ENCODE measurements at regions not wholly inside any gene's neighbourhood (a gene's known extent, or its start where the extent isn't known, plus 50 kb on each side); places are given as distances from the start of the nearest gene placed in this dataset.

DNA sequence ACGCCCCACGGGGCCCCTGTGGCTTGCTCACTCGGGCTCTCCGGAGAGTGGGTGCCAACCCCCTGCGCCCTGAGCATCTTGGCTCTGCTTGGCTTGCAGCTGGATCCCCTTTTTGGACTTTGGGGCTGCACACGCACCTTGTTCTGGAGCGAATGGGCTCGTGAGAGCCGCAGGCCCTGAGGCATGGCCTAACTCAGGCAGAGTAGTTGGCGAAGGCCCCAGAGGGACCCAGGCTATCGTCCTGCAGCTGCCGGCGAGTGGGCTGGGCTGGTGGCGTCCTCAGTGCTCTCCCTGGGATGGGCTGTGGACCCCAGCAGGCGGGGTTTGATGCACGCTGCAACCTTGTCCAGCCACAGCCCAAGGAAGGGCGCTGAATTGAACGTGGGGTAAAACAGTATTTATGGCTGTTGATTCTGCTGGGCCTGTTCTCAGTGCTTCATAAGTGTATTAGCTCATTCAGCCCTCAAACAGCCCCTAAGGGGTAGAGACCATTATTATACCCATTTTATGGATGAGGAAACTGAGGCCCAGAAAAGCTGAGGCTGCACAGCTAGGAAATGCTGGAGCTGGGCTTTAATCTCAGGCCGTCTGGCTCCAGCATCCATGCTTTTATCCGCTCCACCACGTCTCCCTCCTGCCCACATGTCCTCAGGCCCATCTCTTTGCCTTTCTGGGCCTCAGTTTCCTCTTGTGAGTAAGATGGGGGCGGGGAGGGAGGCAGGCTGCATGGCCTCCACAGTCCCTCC, 171.2 kb upstream of the CIBAR2 start:
- Histone ChIP-seq H3K79me1 (ENCODE audit: low read depth in 1 of 2, low read length in 2 of 2) (peaks cover 10 to 69% of the 10 kb centered on the region in 2 experiments), H3K23ac (ENCODE audit: low read depth, low read length) (no peak overlapping the region), H2BK5ac (ENCODE audit: low read depth, low read length, poor library complexity, severe bottlenecking) (no peak overlapping the region), H2BK20ac (ENCODE audit: low read depth, low read length) (no peak overlapping the region), H4K5ac (ENCODE audit: low read depth, low read length) (no peak overlapping the region), H2AK5ac (ENCODE audit: low read depth, low read length) (no peak overlapping the region), H2BK15ac (ENCODE audit: low read depth, low read length) (no peak overlapping the region), H2AFZ (replicated peaks; ENCODE audit: low read length, poor library complexity) (no peak overlapping the region), H3K36me3 (ENCODE audit: control insufficient read depth, insufficient read depth, low read length) (0 out of 2 replicates have a peak, but pooled peaks cover 2% of the 10 kb centered on the region), H3K9me1 (ENCODE audit: insufficient read depth, low read length) (peaks cover 14% of the 10 kb centered on the region; the same call in 1 of the 2 replicates), H2AK9ac (replicated peaks; ENCODE audit: low read depth, low read length, poor library complexity) (peak overlapping the region; percentile 60), H3K14ac (replicated peaks; ENCODE audit: low read depth, low read length) (no peak overlapping the region), H3K18ac (ENCODE audit: low read depth, low read length) (no peak overlapping the region), H4K8ac (ENCODE audit: low read depth in 2 of 2, low read length in 2 of 2) (no peak overlapping the region), H3K4me2 (ENCODE audit: low read depth, low read length) (no peak overlapping the region), H4K20me1 (ENCODE audit: insufficient read depth, low read length) (peaks cover 90% of the 10 kb centered on the region), H3K56ac (ENCODE audit: extremely low read depth, insufficient read depth, low read length) (no peak overlapping the region), H3K4me1 (ENCODE audit: control insufficient read depth, insufficient read depth, low read length) (peaks cover 21% of the 10 kb centered on the region), H3K9ac (ENCODE audit: low read depth, low read length) (no peak overlapping the region), H2BK120ac (ENCODE audit: low read depth, low read length) (no peak overlapping the region), H3K27ac (ENCODE audit: insufficient read depth, low read length) (no peak overlapping the region), H3K9me3 (ENCODE audit: control insufficient read depth, insufficient read depth, low read length) (no peaks in the 10 kb centered on the region), H3K4ac (ENCODE audit: low read depth, low read length) (no peak overlapping the region), H3K27me3 (ENCODE audit: control insufficient read depth, insufficient read depth, low read length) (no peaks in the 10 kb centered on the region), H4K91ac (ENCODE audit: insufficient read depth, low read depth, low read length) (no peak overlapping the region), H3K4me3 (ENCODE audit: insufficient read depth, low read depth, low read length) (no peak overlapping the region)
- TF ChIP-seq RFX5 (IDR thresholded peaks at IDR 0.05; ENCODE audit: low read depth, low read length) (no peak), MXI1 (IDR thresholded peaks at IDR 0.05; ENCODE audit: borderline replicate concordance, low read depth, low read length) (no peak)
- TF ChIP-seq, protein P1, sequence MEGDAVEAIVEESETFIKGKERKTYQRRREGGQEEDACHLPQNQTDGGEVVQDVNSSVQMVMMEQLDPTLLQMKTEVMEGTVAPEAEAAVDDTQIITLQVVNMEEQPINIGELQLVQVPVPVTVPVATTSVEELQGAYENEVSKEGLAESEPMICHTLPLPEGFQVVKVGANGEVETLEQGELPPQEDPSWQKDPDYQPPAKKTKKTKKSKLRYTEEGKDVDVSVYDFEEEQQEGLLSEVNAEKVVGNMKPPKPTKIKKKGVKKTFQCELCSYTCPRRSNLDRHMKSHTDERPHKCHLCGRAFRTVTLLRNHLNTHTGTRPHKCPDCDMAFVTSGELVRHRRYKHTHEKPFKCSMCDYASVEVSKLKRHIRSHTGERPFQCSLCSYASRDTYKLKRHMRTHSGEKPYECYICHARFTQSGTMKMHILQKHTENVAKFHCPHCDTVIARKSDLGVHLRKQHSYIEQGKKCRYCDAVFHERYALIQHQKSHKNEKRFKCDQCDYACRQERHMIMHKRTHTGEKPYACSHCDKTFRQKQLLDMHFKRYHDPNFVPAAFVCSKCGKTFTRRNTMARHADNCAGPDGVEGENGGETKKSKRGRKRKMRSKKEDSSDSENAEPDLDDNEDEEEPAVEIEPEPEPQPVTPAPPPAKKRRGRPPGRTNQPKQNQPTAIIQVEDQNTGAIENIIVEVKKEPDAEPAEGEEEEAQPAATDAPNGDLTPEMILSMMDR (conservative IDR thresholded peaks at IDR 0.05; ENCODE audit: low read depth, low read length) = no peak
- intact Hi-C loops (cut with micrococcal nuclease) = no loop called here
- BruUV-seq (replicated peaks) = no TSS peak
- in situ Hi-C loops (cut with MboI; ENCODE audit: low sequenced_read_pairs) = no loop called here
- DNase-seq = no peak
- POLR2A ChIA-PET (ENCODE audit: unreplicated experiment) = no interaction called here
- dilution Hi-C loops (cut with HindIII; ENCODE audit: low sequenced_read_pairs, unreplicated experiment) = no loop called here
- ATAC-seq (ENCODE audit: low read depth) = no peak
- WGBS, 2 experiments (ENCODE audit: extremely low coverage in 2 of 2, insufficient read length in 1 of 2) = 88% methylated on average over 14 of the region's 22 CpGs; no CpG with 5 or more reads in 1 of the 2 experiments
- CTCF ChIA-PET = no interaction called here

All from IMR-90 (cell line).